RKO (cell line): ENCODE measurements at regions not wholly inside any gene's neighbourhood (a gene's known extent, or its start where the extent isn't known, plus 50 kb on each side); places are given as distances from the start of the nearest gene placed in this dataset.
A peak's percentile ranks its signal among the peaks of the same experiment; 100 is the strongest.

ENCODE experiments used
- DNase-seq: peaks from one replicate; pipeline ENCODE4 v3.0.0-alpha.2; 2016; ENCODE audit warnings: low spot score

GRCh38 chr5:173764332-173765028 lies 123.7 kb upstream of the CPEB4 start:
- DNase-seq: peak; percentile 95

DNA sequence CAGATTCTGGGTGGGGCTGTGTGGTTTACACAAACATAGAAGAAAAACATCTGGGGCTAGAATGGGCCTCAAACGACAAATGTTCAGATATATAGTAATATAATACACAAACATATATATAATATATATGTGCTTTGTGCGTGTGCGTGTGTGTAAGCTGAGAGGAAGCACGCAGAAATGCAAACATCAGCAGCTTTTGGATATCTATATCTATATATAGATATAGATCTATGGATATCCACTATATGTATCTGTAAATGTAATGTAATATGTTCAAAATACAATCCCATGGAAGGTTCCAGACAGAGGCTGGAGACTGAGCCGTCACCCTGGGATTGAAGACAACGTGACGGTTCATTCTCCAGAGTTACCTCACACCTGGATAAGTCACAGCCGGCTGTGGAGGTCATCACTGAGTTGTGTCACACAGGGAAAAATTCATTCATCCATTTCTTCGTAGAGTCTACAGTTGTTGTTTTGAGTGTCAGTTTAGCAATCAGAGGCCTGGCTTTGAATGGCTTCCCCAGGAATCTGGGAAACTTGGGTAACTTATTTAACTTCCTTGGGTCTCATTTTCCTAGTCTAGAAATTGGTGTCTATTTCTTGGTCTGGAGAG lies 123.0 kb upstream of the CPEB4 start:
- DNase-seq: no peak

GRCh38 chr5:173765661-173766060 lies 122.5 kb upstream of the CPEB4 start:
- DNase-seq: no peak

DNA sequence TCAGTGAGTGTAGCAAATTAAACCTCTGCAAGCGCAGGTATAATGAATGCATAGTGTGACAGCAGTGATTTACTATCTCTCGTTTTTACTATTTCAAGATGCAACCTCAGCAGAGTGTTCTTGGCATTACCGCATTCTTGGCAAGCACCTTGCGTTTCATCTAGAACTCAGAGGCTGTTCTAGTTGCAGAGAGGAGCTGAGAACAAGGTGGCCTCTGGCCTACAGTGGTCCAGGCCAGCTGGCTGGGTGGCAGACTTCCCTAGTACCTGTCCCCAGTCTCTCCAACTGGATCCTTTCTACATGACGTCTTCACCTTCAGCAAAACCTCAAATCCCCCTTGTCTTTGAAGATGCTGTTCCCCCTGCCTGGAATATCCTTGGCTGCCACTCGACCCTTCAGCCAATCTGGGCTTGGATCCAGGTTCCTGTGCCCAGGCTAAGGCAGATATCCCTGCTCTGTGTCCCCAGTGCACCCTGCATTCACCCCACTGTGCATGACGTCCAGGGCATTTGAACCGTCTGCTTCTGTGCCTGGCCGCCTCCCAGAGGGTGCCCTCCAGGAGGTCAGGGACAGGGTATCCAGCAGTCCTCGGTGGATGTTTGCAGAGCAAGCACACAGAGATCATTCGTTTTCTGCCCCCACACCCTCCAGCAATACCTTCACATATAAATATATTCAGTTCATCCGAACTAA lies 120.4 kb upstream of the CPEB4 start:
- no peak for DNase-seq

- no peak for DNase-seq
Measured at GRCh38 chr5:173768267-173768806, 119.8 kb upstream of the CPEB4 start.

DNA sequence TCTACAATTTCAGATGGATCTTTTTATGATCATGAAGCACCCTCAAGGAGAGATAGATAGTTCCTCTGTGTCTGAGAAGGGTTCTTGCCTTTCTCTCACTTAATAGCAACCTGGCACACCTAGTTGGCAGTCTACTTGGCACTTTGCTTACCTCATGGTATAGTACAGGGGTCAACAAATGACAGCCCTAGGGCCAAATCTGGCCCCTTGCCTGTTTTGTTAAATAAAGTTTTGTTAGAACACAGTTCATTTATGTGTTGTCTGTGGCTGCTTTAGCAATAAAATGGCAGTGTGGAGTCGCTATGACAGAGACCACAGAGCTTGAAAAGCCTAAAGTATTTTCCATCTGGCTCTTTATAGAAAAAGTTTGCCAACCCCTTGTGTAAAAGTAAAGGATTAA lies 119.3 kb upstream of the CPEB4 start:
- DNase-seq: no peak

GRCh38 chr5:173770637-173771036 lies 117.5 kb upstream of the CPEB4 start:
- no peak for DNase-seq

DNA sequence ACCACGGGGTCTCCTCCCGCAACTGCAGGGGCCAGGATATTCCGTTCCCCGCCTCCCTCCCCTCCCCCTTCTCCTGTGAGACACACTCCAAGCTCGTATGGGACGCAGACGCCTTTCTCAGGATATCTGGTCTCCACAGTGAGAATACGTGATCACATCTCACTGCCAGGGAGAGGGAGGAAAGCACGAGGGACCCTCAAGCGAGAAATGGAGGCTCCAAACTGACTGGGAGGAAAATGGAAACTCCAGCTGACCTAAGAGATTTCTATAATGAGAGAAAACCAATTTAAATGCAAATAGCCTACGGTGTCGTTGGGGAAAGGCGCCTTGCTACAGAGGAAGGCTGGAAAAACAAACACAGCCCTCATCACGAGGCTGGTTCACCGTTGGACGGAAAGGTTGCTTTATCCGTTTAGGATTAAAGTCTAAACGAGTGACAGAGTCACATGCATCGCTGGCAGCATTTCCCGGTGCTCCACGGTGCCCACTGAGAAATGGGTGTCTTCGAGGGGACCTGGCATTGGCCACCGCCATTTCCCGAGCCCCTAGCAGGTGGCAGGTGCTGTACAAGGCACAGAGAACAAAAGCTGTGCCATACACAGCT lies 116.9 kb upstream of the CPEB4 start:
- DNase-seq: no peak

DNA sequence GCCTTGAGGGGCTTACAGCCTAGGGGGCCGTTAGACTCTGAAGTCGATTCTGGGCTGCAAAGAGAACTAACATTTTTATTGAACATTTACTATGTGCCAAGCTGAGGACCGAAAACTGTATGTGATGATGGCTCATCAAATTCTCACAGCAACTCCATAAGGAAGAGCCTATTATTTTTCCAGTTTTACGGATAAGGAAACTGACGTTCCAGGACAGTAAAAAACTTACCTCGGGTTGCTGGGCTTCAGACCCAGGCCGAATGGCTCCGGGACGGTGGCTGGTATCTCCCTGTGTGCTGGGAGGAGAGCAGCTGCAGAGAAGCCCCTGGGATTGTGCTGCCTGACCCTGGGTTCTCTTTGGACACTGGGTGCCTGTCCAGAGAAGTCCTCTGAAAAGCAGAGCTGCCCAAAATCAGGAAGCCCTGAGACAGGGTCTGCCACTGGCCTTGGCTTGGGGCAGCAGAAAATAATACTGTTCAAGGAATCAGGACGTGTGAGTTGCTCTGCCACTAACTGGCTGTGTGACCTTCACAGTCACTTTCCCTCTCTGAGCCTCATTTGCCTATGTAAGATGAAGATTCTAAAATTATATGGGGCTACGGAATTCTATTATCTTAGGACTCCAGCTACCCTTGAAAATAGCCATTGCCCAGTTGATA lies 116.3 kb upstream of the CPEB4 start:
- no peak for DNase-seq

DNA sequence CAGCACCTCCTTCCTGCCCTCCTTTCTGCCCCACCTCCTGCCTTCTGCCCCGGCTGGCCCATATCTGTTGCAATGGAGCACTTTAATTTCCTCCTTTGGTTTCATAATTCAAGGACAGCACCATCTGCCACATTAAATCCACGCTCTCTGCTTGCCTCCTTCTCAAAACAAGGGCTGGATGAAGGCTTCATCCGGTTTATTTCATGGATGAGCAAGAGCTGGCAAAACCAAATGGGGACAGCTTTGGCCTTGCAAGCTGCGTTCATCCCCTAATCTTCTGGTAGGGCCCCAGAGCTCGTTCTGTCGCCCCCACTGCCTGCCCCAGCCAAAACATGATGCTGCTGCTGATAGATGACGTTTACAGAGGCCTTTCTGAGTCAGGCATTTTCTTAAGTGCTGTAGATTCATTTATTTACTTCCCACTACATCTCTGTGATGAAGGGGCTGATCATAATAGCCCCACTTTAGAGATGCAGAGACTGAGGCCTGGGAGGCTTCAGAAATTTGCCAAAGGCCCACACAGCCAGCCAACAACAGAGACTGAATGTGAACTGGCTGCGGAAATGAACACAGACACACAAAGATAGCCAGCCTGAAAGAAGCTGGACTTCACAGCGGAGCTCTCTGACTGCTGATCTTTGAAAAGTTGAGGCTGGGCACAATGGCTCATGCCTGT lies 115.6 kb upstream of the CPEB4 start:
- no peak for DNase-seq

- DNase-seq: no peak
Measured at GRCh38 chr5:173774271-173774761, 113.8 kb upstream of the CPEB4 start.

DNA sequence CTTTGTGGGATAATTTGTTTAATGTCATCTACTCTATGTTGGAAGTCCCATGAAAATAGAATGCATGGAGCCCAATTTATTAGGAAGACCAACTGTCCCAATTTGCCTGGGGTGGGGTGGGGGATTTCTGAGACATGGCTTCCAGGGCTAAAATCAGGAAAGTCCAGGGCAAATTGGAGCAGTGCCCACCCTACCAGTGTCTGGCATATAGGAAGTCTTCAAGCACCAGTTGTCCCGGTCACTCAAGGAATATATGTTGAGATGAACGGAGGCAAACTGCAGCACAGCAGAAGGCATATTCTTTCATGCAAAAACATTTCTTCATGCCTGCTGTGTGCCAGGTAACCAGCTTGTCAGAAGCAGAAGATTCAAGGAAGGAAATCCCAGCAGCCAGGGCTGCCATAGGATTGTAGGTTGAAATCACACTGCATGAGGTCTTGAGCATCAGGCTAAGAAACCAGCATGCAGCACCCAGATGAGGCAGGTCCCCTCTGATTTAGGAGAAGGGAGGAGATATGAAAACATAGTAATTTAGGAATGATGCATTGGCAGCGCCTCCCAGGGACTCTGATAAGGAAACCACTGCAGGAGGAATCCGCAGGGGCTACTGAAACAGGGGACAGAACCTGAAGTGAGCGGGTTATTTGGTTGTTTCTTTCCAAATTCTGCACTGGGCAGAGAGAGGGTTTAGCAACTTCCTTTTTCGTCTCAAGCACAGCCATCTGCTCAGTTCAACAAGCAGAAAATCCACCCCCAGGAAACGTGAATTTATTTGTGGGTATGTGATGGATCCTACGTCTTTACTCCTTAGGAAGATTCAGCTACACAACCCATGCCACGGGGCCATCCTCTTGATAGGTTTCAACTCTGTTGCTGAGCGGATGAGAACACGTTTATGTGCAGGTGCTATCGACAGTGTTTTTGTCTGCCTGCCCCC lies 112.6 kb upstream of the CPEB4 start:
- DNase-seq: no peak

DNA sequence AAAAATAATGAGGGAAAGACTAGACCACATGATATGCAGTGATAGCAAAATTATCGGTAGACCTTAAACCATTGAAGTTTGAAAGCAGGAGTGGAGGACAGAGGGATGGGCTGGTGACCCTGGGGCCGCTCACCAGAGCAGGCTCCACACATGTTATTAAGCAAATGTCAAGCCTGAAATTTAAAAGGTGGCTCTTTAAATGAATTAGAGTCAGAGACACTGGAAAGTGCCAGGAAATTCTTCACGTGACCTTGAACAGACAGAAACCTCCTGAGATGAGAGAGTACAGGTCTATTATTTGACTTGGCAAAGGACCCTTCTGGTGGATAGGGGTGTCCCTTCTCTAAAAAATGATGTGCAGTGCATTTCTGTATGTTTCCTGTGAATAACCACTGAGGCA lies 111.0 kb upstream of the CPEB4 start:
- DNase-seq: no peak

GRCh38 chr5:173777674-173778073 lies 110.5 kb upstream of the CPEB4 start:
- no peak for DNase-seq

DNA sequence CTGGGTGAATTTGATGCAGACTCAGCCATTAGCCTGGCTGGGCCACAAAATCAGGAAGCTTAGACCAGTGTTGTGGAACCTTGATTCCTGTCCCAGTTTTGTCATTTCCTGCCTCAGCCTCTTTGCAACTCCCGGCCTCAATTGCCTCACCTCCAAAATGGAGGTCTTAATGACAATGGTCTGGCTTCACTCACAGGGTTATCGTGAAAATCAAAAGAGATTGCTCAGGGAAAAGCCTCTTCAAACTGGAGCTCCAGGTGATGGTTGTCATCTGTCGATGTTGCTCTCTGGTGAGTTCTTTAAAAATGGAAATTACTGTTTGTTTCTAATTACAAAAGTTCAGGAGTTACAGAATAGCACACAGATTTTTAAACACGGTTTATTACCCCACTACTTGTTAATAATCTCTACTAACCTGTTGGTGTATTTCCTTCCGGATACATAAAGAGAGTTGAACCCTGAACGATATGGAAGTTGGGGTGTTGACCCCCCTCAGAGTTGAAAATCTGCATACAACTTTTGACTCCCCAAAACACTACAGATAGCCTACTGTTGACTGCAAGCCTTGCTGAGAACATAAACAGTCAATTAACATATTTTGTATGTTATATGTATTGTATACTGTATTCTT lies 109.9 kb upstream of the CPEB4 start:
- DNase-seq: no peak

DNA sequence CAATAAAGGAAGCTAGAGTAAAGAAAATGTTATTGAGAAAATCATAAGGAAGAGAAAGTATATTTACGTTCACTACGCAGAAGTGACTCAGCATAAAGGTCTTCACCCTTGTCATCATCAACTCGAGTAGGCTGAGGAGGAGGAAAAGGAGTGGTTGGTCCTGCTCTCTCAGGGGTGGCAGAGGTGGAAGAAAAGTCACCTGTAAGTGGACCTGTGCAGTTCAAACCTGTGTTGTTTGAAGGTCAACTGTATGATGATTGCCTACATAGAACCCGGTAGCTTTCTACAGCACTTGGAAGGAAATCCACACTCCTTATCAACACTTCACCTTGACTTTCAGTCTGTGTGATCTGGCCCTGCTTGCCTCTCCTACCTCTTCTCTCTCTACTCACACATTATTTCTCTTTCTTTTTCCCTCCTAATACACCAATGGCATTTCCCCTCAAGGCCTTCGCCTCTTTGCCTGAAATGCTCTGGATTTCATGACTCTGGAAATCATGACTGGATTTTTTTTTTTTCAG lies 109.3 kb upstream of the CPEB4 start:
- no peak for DNase-seq

GRCh38 chr5:173780235-173781234 lies 107.6 kb upstream of the CPEB4 start:
- no peak for DNase-seq

GRCh38 chr5:173781432-173781815 lies 106.7 kb upstream of the CPEB4 start:
- DNase-seq: no peak
